ENCODE measurements at regions not wholly inside any gene's neighbourhood (a gene's known extent, or its start where the extent isn't known, plus 50 kb on each side); places are given as distances from the start of the nearest gene placed in this dataset.

DNA sequence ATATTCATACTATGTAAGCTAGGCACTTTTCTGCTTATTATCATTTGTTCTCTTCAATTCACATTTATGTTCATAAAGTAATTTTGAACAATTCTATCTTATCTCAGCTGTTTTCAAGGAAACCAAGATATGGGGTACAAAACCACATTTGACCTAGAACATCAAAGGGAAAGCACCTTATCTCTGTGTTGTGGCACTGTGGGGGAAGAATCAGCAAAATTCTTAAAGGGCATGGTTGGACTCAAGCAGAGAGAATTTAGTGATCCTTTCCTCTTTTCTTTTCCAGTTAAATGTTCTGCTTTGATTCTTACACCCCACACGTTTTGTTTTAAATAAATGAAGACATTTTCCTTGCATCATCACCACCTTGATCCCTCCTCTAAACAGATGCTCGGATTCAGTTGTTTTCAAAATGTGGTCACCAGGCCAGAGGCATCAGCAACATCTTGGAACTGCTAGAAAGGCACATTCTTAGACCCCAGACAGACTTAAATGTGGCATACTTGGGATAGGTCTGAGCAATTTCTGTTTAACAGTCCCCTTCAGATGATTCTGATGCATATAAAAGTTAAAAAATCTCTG lies 128.4 kb upstream of the TP63 start:
- no peaks in the 10 kb centered on the region for H3K27me3 ChIP-seq
- intact Hi-C loops (cut with DNase I): no loop called here
- TF ChIP-seq, protein P1, sequence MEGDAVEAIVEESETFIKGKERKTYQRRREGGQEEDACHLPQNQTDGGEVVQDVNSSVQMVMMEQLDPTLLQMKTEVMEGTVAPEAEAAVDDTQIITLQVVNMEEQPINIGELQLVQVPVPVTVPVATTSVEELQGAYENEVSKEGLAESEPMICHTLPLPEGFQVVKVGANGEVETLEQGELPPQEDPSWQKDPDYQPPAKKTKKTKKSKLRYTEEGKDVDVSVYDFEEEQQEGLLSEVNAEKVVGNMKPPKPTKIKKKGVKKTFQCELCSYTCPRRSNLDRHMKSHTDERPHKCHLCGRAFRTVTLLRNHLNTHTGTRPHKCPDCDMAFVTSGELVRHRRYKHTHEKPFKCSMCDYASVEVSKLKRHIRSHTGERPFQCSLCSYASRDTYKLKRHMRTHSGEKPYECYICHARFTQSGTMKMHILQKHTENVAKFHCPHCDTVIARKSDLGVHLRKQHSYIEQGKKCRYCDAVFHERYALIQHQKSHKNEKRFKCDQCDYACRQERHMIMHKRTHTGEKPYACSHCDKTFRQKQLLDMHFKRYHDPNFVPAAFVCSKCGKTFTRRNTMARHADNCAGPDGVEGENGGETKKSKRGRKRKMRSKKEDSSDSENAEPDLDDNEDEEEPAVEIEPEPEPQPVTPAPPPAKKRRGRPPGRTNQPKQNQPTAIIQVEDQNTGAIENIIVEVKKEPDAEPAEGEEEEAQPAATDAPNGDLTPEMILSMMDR (IDR thresholded peaks at IDR 0.05): no peak
- no peak for TF ChIP-seq POLR2A (IDR thresholded peaks at IDR 0.05)
- no peaks in the 10 kb centered on the region for H3K4me1 ChIP-seq (replicated peaks in 1 of 2)
- H3K36me3 ChIP-seq (replicated peaks in 1 of 2): no peaks in the 10 kb centered on the region
- 24 to 57% (median 44%) methylated on average over 2 of the region's 2 CpGs for WGBS, 4 donors
- H3K27ac ChIP-seq: no peak overlapping the region
- H3K4me3 ChIP-seq: no peak overlapping the region
- H3K9me3 ChIP-seq (replicated peaks in 1 of 3): no peaks in the 10 kb centered on the region
- peak in 1 of 7 donors; percentile 28 for DNase-seq

DNA sequence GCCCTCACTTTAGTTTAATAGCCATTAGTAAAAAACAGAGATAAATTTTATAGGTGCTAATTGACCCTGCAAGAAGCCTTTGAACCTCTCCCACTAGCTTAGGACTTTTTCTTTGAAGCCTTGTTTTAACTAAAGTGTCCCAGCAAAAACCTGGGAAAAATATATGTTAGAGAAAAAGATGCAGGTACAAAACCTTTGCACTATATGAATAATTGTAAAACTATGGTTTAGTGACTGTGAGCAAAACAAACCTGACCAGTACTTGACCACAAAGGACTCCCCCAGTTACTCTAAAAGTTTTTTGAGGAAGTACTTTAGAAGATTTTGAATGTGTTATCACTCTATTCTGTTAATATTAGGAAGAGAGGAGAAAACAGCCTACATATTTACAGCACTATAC lies 123.3 kb upstream of the TP63 start:
- no peak for DNase-seq
- Histone ChIP-seq H3K9me3 (replicated peaks in 1 of 3) (no peaks in the 10 kb centered on the region), H3K36me3 (replicated peaks in 1 of 2) (no peaks in the 10 kb centered on the region), H3K27me3 (no peaks in the 10 kb centered on the region), H3K27ac (no peak overlapping the region), H3K4me3 (no peak overlapping the region), H3K4me1 (replicated peaks in 1 of 2) (peaks cover 0 to 7% of the 10 kb centered on the region in 2 donors)
- intact Hi-C loops (cut with DNase I): no loop called here
- no peak for TF ChIP-seq POLR2A (IDR thresholded peaks at IDR 0.05)
- TF ChIP-seq, protein P1 (IDR thresholded peaks at IDR 0.05): no peak

DNA sequence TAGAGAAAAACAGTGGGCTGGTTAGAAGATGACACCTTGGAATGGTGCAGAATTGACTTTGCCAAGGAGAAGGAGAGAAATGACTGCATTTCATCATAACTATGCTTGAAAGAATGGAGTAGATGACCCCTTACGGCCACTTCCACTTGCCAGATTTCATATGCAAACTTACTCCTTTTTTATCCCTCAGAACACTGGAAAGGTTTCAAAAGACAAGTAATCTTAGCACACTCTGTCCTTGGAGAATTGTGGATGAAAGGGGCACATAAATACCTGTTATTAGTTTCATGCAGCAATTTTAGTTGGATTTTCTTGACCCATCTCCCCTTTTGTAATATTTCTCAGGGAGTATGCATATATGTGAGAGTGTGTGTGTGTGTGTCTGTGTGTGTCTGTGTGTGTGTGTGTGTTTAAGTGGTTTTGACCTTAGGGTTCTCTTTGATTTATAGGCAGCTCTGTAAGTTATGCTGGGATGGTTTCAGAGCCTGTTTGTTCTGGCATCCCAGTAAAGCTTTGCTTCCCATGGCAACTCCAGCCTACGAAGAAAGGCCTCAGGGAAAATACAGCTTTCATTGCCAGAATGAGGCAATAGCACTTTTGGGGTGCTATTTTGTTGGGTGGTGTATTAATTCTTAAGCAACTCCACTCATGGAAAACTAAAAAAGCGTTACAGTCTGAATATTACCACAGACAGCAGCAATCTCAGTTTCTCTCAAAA lies 122.2 kb upstream of the TP63 start:
- Histone ChIP-seq H3K27ac (peak overlapping the region in 1 of 5 donors; percentile 26), H3K27me3 (no peaks in the 10 kb centered on the region), H3K4me3 (no peak overlapping the region), H3K36me3 (replicated peaks in 1 of 2) (no peaks in the 10 kb centered on the region), H3K4me1 (replicated peaks in 1 of 2) (peaks cover 0 to 7% of the 10 kb centered on the region in 2 donors), H3K9me3 (replicated peaks in 1 of 3) (no peaks in the 10 kb centered on the region)
- intact Hi-C loops (cut with DNase I): no loop called here
- DNase-seq: peak in 1 of 7 donors; percentile 24
- TF ChIP-seq, protein P1 (IDR thresholded peaks at IDR 0.05): no peak
- no peak for TF ChIP-seq POLR2A (IDR thresholded peaks at IDR 0.05)
- 29 to 53% (median 40%) methylated on average over 3 of the region's 3 CpGs for WGBS, 4 donors

DNA sequence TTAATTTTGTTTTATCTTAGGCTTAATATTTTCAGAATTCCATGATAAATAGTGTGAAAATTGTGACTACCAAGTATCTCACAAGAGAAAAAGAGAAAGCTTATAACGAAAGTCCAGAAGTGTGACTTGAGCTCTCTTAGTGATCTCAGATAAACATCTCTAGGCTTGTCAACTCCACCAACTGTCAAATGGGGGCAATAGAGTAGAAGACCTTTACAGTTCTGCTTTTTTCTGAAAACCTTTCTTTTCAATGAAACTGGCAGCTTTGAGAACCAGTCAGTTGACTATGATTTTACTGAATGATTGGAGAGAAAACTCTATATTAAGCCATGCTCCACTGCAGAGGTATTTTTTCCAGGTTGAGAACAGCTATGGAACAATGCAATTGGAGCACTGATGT lies 119.2 kb upstream of the TP63 start:
- no peak overlapping the region for H3K4me3 ChIP-seq

DNA sequence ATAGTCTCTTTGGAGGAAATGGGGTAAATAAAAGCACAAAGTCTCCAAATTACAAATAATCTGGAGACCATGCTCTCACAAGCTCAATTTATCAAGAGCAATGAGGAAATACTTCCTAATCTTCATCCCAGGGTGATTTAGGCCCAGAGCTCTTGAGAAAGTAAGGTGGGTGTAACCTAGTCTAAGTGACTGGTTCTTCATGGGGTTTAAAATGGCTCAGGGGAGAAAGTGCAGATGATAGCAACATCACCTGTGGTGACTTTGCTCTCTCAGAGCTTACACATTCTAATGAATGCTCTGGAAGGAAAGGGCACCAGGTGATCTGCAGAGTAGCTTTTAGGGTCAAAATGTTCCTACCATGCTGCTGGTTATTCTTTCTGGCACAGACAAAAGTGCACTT lies 118.4 kb upstream of the TP63 start:
- TF ChIP-seq POLR2A (IDR thresholded peaks at IDR 0.05): no peak
- TF ChIP-seq, protein P1 (IDR thresholded peaks at IDR 0.05): no peak
- DNase-seq: no peak
- Histone ChIP-seq H3K27ac (no peak overlapping the region), H3K4me1 (replicated peaks in 1 of 2) (peaks cover 0 to 7% of the 10 kb centered on the region in 2 donors), H3K4me3 (no peak overlapping the region), H3K27me3 (no peaks in the 10 kb centered on the region), H3K36me3 (replicated peaks in 1 of 2) (no peaks in the 10 kb centered on the region), H3K9me3 (replicated peaks in 1 of 3) (no peaks in the 10 kb centered on the region)
- intact Hi-C loops (cut with DNase I): no loop called here

More for the DNA sequence above, 119.2 kb upstream of the TP63 start:
- Histone ChIP-seq H3K36me3 (replicated peaks in 1 of 2) (no peaks in the 10 kb centered on the region), H3K27me3 (no peaks in the 10 kb centered on the region), H3K4me1 (replicated peaks in 1 of 2) (peaks cover 0 to 7% of the 10 kb centered on the region in 2 donors), H3K27ac (no peak overlapping the region), H3K9me3 (replicated peaks in 1 of 3) (no peaks in the 10 kb centered on the region)
- no peak for TF ChIP-seq POLR2A (IDR thresholded peaks at IDR 0.05)
- DNase-seq: no peak
- intact Hi-C loops (cut with DNase I): no loop called here
- 38 to 79% (median 67%) methylated on average over 1 of the region's 1 CpG for WGBS, 4 donors
